ENCODE measurements at regions not wholly inside any gene's neighbourhood (a gene's known extent, or its start where the extent isn't known, plus 50 kb on each side); places are given as distances from the start of the nearest gene placed in this dataset.

GRCh38 chr6:23559587-23560343, 566.2 kb upstream of the NRSN1 start:
- Histone ChIP-seq H3K4me1 (ENCODE audit: insufficient read depth, low read length) (no peaks in the 10 kb centered on the region), H3K9ac (ENCODE audit: low read length) (no peak overlapping the region), H3K36me3 (ENCODE audit: insufficient read depth, low read length) (no peaks in the 10 kb centered on the region), H3K4me3 (ENCODE audit: low read depth in 1 of 2, low read length in 2 of 2) (no peak overlapping the region), H3K9me3 (ENCODE audit: low read length) (no peaks in the 10 kb centered on the region), H3K27me3 (ENCODE audit: control insufficient read depth in 1 of 2, insufficient read depth in 2 of 2, low read length in 2 of 2) (no peaks in the 10 kb centered on the region), H3K27ac (ENCODE audit: low read depth, low read length) (no peak overlapping the region)

- Histone ChIP-seq H3K9me3 (ENCODE audit: low read length) (no peaks in the 10 kb centered on the region), H3K27me3 (ENCODE audit: control insufficient read depth in 1 of 2, insufficient read depth in 2 of 2, low read length in 2 of 2) (no peaks in the 10 kb centered on the region), H3K4me3 (ENCODE audit: low read depth in 1 of 2, low read length in 2 of 2) (no peak overlapping the region), H3K36me3 (ENCODE audit: insufficient read depth, low read length) (no peaks in the 10 kb centered on the region), H3K27ac (ENCODE audit: low read depth, low read length) (no peak overlapping the region), H3K4me1 (ENCODE audit: insufficient read depth, low read length) (no peaks in the 10 kb centered on the region), H3K9ac (ENCODE audit: low read length) (no peak overlapping the region)
These were observed 564.3 kb upstream of the NRSN1 start for GRCh38 chr6:23561732-23562131.

DNA sequence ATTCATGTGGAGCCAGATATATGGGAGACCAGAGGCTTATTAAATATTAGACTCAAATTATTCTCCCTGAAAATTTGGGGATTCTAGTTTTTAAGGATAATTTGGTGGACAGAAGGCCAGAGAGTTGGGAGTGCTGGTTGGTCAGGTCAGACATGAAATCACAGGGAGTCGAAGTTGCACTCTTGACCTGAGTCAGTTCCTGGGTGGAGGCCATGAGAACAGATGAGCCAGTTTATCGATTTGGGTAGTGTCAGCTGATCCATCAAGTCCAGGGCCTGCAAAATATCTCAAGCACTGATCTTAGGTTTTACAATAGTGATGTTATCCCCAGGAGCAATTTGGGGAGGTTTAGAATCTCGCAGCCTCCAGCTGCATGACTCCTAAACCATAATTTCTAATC, 563.5 kb upstream of the NRSN1 start:
- no peak overlapping the region for H3K27ac ChIP-seq (ENCODE audit: low read depth, low read length)
- H3K4me3 ChIP-seq (ENCODE audit: low read depth in 1 of 2, low read length in 2 of 2): no peak overlapping the region
- H3K27me3 ChIP-seq (ENCODE audit: control insufficient read depth in 1 of 2, insufficient read depth in 2 of 2, low read length in 2 of 2): no peaks in the 10 kb centered on the region
- H3K9ac ChIP-seq (ENCODE audit: low read length): no peak overlapping the region
- no peaks in the 10 kb centered on the region for H3K36me3 ChIP-seq (ENCODE audit: insufficient read depth, low read length)
- no peaks in the 10 kb centered on the region for H3K9me3 ChIP-seq (ENCODE audit: low read length)
- no peaks in the 10 kb centered on the region for H3K4me1 ChIP-seq (ENCODE audit: insufficient read depth, low read length)

GRCh38 chr6:23563323-23563722, 562.7 kb upstream of the NRSN1 start:
- no peaks in the 10 kb centered on the region for H3K27me3 ChIP-seq (ENCODE audit: control insufficient read depth in 1 of 2, insufficient read depth in 2 of 2, low read length in 2 of 2)
- H3K4me1 ChIP-seq (ENCODE audit: insufficient read depth, low read length): no peaks in the 10 kb centered on the region
- H3K9me3 ChIP-seq (ENCODE audit: low read length): no peaks in the 10 kb centered on the region
- no peak overlapping the region for H3K4me3 ChIP-seq (ENCODE audit: low read depth in 1 of 2, low read length in 2 of 2)
- H3K9ac ChIP-seq (ENCODE audit: low read length): no peak overlapping the region
- H3K36me3 ChIP-seq (ENCODE audit: insufficient read depth, low read length): no peaks in the 10 kb centered on the region
- H3K27ac ChIP-seq (ENCODE audit: low read depth, low read length): no peak overlapping the region

DNA sequence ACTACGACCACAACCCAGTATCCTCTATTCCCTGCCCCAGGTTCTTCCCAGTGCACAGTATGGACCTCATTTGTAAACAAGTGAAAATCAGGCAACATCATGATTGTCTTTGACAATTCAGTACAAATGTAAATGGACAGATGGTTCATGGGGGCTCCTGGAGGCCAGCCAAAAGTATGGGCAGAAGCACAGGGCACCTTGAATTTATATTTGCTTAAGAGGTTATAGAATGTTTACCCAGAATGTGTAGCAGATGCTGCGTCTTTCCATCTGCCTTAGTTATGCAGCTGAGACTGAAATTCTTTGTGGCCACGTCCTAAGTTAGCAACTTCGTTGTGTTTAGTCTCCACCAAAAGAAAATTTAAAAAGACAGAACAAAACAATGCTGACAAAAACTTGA, 559.6 kb upstream of the NRSN1 start:
- H3K9me3 ChIP-seq (ENCODE audit: low read length): no peaks in the 10 kb centered on the region
- H3K36me3 ChIP-seq (ENCODE audit: insufficient read depth, low read length): no peaks in the 10 kb centered on the region
- H3K27ac ChIP-seq (ENCODE audit: low read depth, low read length): no peak overlapping the region
- no peaks in the 10 kb centered on the region for H3K4me1 ChIP-seq (ENCODE audit: insufficient read depth, low read length)
- no peak overlapping the region for H3K4me3 ChIP-seq (ENCODE audit: low read depth in 1 of 2, low read length in 2 of 2)
- no peaks in the 10 kb centered on the region for H3K27me3 ChIP-seq (ENCODE audit: control insufficient read depth in 1 of 2, insufficient read depth in 2 of 2, low read length in 2 of 2)
- H3K9ac ChIP-seq (ENCODE audit: low read length): no peak overlapping the region

- no peaks in the 10 kb centered on the region for H3K4me1 ChIP-seq (ENCODE audit: insufficient read depth, low read length)
- H3K4me3 ChIP-seq (ENCODE audit: low read depth in 1 of 2, low read length in 2 of 2): no peak overlapping the region
- H3K9ac ChIP-seq (ENCODE audit: low read length): no peak overlapping the region
- H3K36me3 ChIP-seq (ENCODE audit: insufficient read depth, low read length): no peaks in the 10 kb centered on the region
- no peaks in the 10 kb centered on the region for H3K27me3 ChIP-seq (ENCODE audit: control insufficient read depth in 1 of 2, insufficient read depth in 2 of 2, low read length in 2 of 2)
- no peak overlapping the region for H3K27ac ChIP-seq (ENCODE audit: low read depth, low read length)
- no peaks in the 10 kb centered on the region for H3K9me3 ChIP-seq (ENCODE audit: low read length)
These were observed 557.7 kb upstream of the NRSN1 start for GRCh38 chr6:23568292-23568691.

DNA sequence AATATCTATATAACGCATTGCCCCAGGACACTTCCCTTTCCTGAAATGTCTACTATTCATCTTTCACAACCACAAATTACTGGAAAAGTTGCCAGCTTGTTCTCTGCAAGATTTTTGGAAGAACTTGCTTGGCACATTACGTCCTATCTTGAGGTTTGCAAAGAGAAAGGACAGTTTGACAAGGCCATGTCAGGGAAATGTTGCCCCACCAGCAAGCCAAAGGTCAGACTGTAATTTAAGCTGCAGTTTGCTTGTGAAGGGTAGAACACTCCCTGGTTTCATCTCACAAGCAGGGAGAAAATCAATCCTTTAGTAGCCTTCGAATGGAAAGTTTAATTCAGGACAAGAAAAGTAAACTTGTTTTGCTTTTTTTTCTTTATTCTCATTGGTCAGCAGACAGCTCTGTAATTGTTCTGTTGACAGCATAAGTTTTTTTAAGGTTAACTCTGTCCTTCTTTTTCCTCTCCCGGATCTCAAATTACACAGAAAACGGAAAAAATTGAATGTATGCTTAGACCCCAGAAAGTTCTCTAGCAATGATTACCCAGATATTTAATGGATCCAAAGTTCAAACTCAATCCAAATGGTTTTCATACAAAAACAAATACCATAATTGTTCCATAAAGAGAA, 541.8 kb upstream of the NRSN1 start:
- H3K27me3 ChIP-seq (ENCODE audit: control insufficient read depth in 1 of 2, insufficient read depth in 2 of 2, low read length in 2 of 2): no peaks in the 10 kb centered on the region
- H3K27ac ChIP-seq (ENCODE audit: low read depth, low read length): no peak overlapping the region
- H3K36me3 ChIP-seq (ENCODE audit: insufficient read depth, low read length): no peaks in the 10 kb centered on the region
- no peak overlapping the region for H3K9ac ChIP-seq (ENCODE audit: low read length)
- H3K9me3 ChIP-seq (ENCODE audit: low read length): no peaks in the 10 kb centered on the region
- no peaks in the 10 kb centered on the region for H3K4me1 ChIP-seq (ENCODE audit: insufficient read depth, low read length)
- no peak overlapping the region for H3K4me3 ChIP-seq (ENCODE audit: low read depth in 1 of 2, low read length in 2 of 2)

- no peaks in the 10 kb centered on the region for H3K27me3 ChIP-seq (ENCODE audit: control insufficient read depth in 1 of 2, insufficient read depth in 2 of 2, low read length in 2 of 2)
- no peak overlapping the region for H3K9ac ChIP-seq (ENCODE audit: low read length)
- H3K9me3 ChIP-seq (ENCODE audit: low read length): no peaks in the 10 kb centered on the region
- H3K4me1 ChIP-seq (ENCODE audit: insufficient read depth, low read length): no peaks in the 10 kb centered on the region
- no peak overlapping the region for H3K27ac ChIP-seq (ENCODE audit: low read depth, low read length)
- no peaks in the 10 kb centered on the region for H3K36me3 ChIP-seq (ENCODE audit: insufficient read depth, low read length)
- no peak overlapping the region for H3K4me3 ChIP-seq (ENCODE audit: low read depth in 1 of 2, low read length in 2 of 2)
These were observed 538.4 kb upstream of the NRSN1 start for GRCh38 chr6:23587582-23587981.

DNA sequence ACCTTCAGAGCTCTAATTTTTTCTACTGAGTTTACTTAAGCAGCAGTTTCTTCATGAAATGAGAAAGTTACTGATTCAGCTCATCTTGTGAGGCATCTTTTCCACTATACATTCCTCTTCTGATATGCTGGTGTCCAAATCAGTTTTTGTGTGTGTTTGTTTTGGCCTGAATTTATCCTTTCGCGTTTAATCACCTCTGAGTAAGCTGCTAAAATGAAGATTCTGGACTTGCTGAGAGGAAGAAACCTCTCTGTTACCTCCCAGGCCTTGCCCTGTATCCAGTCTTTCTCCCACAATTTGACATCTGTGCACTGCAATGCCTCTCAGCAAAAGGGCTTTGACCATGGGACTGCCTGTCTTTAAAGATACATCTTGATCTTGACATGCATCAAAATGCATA, 536.2 kb upstream of the NRSN1 start:
- Histone ChIP-seq H3K4me3 (ENCODE audit: low read depth in 1 of 2, low read length in 2 of 2) (no peak overlapping the region), H3K36me3 (ENCODE audit: insufficient read depth, low read length) (no peaks in the 10 kb centered on the region), H3K27me3 (ENCODE audit: control insufficient read depth in 1 of 2, insufficient read depth in 2 of 2, low read length in 2 of 2) (no peaks in the 10 kb centered on the region), H3K9me3 (ENCODE audit: low read length) (no peaks in the 10 kb centered on the region), H3K9ac (ENCODE audit: low read length) (no peak overlapping the region), H3K4me1 (ENCODE audit: insufficient read depth, low read length) (no peaks in the 10 kb centered on the region), H3K27ac (ENCODE audit: low read depth, low read length) (no peak overlapping the region)

- Histone ChIP-seq H3K4me1 (ENCODE audit: insufficient read depth, low read length) (no peaks in the 10 kb centered on the region), H3K4me3 (ENCODE audit: low read depth in 1 of 2, low read length in 2 of 2) (no peak overlapping the region), H3K27me3 (ENCODE audit: control insufficient read depth in 1 of 2, insufficient read depth in 2 of 2, low read length in 2 of 2) (no peaks in the 10 kb centered on the region), H3K9ac (ENCODE audit: low read length) (no peak overlapping the region), H3K36me3 (ENCODE audit: insufficient read depth, low read length) (no peaks in the 10 kb centered on the region), H3K9me3 (ENCODE audit: low read length) (no peaks in the 10 kb centered on the region), H3K27ac (ENCODE audit: low read depth, low read length) (no peak overlapping the region)
These were observed 535.4 kb upstream of the NRSN1 start for GRCh38 chr6:23590498-23591126.

GRCh38 chr6:23591761-23592160, 534.3 kb upstream of the NRSN1 start:
- H3K4me1 ChIP-seq (ENCODE audit: insufficient read depth, low read length): no peaks in the 10 kb centered on the region
- no peaks in the 10 kb centered on the region for H3K9me3 ChIP-seq (ENCODE audit: low read length)
- H3K36me3 ChIP-seq (ENCODE audit: insufficient read depth, low read length): no peaks in the 10 kb centered on the region
- H3K27ac ChIP-seq (ENCODE audit: low read depth, low read length): no peak overlapping the region
- no peak overlapping the region for H3K4me3 ChIP-seq (ENCODE audit: low read depth in 1 of 2, low read length in 2 of 2)
- H3K27me3 ChIP-seq (ENCODE audit: control insufficient read depth in 1 of 2, insufficient read depth in 2 of 2, low read length in 2 of 2): no peaks in the 10 kb centered on the region
- H3K9ac ChIP-seq (ENCODE audit: low read length): no peak overlapping the region

Data from muscle layer of colon (tissue), 2 donors.